GM19372 (cell line): ENCODE measurements at regions not wholly inside any gene's neighbourhood (a gene's known extent, or its start where the extent isn't known, plus 50 kb on each side); places are given as distances from the start of the nearest gene placed in this dataset.

Experiments used
- ATAC-seq: cut with Tn5 transposase; IDR thresholded peaks from one replicate; pipeline ENCODE4 v1.9.1; 2021; ENCODE audit warnings: mild to moderate bottlenecking, low read depth, moderate library complexity; ENCODE audit not compliant: unreplicated experiment

DNA sequence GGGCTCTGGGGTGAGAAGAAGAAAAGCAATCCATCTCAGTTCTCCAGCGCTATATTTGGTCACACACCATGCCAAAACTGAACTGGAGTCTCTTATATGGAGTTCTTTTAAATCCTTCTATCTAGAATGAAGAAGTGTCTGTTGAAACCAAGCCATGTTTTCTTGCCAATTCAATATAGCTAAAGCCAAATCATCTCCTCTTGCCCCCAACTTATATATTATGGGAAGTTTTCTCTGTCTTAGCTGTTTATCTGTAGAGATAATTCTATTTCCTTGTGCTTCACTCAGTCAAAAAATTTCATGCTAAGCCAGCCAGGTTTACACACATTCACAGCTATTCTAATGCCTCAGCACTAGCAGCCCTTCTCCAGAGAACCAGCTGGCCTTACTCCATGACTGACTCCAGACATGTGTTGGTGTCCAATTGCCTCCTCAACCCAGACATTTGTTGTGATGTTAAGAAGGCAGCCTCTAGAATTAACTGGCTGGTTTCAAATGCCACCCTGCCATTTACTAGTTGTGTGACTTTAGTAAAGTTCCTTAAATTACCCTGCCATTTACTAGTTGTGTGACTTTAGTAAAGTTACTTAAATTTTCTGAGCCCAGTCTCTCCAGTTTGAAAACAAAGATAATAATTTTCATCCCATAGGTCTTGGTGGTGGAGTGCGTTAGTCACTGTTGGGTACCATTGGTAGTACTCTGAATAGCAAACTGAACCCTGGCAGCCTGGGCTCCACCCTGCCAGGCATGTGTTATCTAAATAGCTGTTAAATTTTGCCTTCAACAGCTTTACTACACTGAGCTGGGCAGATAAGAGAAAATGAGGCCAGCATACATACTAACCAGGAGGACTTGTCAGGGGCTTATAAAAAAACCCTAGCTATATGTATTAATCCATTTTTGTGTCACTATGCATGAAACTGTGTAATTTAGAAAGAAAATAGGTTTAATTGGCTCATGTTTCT, 525.1 kb downstream of the LMO7 start:
- no peak for ATAC-seq

DNA sequence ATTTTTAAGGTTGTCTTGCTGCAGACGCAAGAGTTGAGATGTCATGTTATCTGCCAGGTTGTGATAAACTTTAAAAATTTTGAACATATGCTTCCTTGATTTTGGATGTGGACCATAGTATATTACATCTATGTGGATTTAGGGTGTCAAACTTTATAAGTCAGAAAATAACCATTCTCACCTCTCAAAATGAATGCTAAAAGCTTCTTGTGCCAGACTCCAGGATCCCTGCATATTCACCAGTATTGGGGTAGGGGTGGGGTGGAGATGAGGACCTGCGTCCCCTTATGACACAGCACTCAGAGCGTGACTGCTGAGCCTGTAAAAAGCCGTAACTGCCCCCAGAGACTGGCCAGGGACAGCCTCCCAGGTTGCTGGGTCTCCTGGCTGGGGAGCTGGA, 524.4 kb downstream of the LMO7 start:
- ATAC-seq = no peak

DNA sequence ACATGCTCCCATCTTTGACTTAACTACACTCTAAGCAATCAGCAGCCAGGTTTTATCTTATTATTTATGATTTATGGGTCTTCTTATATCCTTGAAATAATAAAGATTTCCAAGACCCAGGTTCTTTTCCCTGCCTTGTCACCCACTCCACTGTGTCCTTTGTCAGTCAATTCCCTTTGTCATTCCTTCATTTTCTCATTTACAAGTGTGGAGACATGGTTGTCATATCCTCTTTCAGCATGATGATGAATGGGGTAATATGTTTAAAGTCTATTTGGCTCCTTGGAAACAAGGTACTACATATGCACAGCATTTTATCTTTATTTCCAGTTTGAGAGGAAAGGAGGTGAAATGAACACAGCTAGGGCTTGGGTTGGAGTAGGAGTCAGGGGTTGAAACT, 521.8 kb downstream of the LMO7 start:
- ATAC-seq = no peak

DNA sequence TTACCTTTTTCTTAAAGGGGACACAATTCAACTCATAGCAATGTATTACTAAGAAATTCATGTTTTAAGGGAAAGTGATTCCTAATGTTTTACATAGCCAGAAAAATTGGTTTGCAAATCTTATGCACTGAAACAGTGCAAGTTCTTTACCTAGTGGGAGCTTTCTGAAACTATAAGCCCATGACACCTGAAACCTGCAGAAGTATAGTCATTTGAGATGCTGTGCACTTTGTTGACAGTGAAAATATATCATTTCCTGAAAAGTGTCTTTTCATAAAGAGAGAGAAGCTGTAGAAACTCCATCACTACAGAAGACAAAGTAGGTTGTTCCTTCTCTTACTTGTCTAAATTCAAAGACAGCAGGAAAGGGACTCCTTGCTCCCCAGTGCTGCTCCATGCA, 517.1 kb downstream of the LMO7 start:
- ATAC-seq = no peak

DNA sequence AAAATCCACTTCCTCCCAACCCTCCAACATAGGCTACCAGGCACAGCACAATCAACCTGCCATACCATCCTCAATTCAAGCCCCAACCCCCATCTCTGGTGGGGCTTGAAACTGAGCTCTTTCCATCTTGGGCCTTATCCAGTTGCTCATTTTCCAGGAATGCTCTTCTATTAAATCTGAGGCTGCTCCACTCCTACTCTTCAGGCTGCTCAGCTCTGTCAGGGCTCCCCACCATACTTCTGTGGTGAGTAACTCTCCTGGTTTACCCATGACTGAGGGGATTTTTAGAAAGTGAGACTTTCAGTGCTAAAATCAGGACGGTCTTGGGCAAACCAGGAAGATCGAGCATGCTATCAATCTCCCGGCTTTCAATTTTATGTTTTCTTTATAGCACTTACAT, 512.8 kb downstream of the LMO7 start:
- ATAC-seq = no peak

DNA sequence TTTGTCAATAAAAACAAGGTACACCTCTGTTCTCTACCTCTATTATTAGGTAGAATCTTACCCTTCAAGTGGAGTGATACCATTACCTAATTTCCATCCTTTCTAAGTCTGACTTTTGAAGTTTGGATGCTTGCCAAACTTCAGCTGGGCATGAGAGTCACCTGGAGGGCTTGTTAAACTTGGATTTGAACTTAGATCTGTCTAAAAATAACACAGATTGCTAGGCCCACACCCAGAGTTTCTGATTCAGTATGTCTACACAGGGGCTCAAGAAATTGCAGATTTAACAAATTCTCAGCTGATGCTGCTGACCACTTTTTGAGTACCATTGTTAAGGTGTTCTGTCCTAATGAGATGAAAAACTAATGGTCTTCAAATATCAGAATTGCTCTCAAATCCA, 512.2 kb downstream of the LMO7 start:
- ATAC-seq = no peak

DNA sequence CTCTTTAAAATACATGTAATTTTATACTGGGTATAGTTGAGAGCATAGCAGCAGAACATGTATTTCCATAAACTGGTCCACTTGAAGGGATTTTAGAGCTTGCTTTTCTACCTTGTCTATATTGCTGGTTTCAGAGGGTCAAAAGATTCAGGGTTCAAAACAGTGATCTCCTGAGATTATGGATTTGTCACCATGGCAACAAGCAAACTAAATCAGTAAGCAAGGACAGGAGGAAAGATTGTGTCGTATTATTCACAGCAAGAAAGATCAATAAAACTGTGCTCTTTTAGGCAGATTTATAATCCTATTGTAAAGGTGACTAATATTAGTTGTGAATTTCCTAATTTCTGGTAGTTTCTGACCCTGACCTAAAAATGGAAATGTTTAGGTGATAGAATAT, 496.4 kb downstream of the LMO7 start:
- no peak for ATAC-seq

DNA sequence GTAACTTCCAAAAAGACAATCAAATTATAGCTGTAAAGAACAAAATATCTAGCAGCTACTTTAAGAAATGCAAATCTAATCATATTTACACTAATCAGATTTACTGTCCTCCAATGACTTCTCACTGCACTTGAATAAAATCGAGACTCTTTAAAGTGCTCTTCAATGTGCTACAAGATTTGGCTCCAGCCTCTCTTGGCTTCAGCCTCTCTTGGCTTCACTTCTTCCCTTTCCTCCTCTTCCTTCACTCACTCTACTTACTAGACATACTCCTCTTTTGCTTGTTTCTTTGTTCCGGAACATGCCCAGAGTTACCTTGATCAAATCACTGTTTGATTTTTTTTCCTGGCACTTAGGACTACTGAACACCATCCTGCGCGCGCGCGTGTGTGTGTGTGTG, 495.4 kb downstream of the LMO7 start:
- no peak for ATAC-seq

DNA sequence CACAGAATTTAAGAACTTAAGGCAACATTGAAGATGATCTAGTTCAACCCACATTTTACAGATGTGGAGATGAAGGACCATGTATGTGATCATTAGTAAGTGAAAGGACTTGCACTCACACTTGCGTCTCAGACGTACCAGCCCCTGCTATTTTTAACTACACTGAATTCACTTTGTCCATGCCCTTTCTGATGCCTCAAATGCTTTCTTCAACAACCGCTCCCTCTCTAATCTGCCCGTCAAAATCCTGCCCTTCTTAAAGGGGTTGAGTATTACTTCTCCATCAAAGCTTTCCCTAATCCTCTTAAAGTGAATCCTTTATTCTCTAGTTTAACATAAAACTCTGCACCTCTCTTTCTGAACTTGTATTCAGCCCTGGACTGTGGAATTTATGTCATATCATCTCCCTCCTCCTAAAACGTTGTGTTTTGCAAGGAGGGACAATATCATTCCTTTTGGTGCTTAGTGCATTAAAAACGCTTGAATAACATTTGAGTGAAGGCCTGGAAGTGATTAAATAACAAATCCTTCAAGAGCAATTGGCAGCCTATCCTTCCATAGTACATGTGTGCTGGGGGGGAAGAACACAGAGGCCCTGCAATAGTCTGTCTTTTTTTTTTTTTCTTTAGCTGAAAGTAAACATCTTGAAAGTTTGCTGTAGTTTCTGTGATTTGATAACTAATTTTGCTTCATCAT, 493.3 kb downstream of the LMO7 start:
- no peak for ATAC-seq

DNA sequence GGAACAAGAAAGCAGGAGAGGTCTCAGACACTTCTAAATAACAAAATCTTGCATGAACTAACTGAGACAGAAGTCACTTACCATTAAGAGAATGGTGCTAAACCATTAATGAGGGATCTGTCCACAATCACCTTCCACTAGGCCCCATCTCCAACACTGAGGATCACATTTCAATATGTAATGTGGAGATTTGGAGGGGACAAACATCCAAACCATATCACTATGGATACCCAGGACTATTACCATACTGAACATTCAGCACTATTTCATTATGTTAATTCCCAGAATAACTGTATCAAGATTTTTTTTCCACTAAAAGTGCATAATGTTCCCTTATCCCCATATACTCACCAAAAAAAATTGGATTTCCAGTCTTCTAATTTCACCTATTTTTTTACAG, 491.8 kb downstream of the LMO7 start:
- ATAC-seq = no peak

DNA sequence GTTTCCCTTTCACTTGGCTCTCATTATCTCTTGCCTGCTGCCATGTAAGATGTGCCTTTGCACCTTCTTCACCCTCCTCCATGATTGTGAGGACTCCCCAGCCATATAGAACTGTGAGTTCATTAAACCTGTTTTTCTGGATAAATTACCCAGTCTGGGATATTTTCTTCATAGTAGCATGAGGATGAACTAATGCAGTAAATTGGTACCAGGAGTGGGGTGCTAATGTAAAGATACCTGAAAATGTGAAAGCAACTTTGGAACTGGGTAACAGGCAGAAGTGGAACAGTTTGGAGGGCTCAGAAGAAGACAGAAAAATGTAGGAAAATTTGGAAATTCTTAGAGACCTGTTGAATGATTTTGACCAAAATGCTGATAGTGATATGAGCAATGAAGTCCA, 487.4 kb downstream of the LMO7 start:
- ATAC-seq = no peak

DNA sequence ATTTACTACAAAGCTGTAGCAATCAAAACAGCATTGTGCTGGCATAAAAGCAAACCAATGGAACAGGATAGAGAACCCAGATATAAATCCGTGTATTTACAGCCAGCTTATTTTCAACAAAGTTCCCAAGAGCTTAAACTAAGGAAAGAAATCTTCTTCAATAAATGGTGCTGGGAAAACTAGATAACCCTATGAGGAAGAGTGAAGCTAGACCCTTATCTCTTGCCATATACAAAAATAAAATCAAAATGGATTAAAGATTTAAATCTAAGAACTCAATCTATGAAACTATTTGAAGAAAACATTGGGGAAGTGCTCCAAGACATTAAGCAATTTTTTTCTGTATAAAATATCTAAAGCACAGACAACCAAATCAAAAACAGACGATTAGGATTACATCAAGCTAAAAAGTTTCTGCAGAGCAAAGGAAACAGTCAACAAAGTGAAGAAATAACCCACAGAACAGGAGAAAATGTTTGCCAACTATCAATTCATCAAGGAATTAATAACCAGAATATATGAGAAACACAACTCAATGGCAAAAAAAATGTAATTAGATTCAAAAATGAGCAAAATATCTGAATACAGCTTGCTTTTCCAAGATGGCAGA, 480.7 kb downstream of the LMO7 start:
- ATAC-seq = no peak

DNA sequence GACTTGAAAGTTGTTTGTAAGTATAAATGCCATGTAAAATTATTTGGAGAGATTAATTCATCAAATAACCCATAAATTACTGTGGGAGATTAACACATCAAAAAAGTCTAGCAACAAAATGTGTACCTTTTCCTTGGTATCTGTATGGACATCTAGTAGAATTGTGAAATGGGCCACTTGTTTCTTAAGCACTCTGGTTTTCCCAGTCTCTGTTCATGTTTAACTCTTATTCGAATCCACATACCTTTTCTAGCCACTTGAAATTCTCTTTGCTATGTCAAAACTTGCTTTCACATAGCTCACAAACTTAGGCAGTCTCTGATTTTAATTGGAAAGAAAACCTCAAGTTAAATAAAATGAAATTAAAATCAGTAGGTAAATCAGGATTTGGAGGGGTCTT, 470.6 kb downstream of the LMO7 start:
- no peak for ATAC-seq

DNA sequence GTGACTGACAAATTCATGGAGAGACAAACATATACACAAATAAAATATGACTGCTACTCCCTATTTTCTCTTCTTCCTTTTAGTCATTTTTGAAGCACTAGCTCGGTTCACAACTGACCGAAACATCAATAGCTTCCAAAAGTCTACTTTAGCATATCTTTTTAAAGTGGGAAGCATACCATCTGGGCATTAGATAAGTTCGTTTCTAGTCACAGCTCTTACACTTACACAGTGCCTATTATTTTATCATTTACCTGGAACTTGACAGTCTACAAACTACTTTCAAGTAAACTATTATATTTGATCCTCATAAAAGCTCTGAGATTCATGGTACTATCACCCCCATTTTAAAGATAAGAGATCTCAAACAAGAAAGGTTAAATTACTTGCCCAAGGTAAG, 458.5 kb downstream of the LMO7 start:
- no peak for ATAC-seq

DNA sequence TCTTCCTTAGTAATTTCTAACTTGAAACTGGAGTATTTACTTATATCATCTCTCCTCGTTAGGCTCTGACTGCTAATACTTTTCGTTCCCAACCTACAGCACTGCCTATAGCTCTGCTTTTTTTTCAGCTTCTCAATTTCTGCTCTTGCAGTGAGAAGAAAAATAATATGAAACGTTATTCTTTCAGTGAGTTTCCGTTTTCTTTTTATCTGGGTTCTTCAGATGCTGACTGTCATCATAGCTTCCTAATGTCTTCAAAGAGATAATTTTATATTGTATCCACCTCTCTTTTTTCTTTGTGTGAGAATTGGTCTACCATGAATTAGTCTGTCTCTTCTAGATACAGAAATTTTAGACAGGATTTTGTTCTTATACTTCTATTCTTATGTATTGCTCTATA, 454.9 kb downstream of the LMO7 start:
- no peak for ATAC-seq

DNA sequence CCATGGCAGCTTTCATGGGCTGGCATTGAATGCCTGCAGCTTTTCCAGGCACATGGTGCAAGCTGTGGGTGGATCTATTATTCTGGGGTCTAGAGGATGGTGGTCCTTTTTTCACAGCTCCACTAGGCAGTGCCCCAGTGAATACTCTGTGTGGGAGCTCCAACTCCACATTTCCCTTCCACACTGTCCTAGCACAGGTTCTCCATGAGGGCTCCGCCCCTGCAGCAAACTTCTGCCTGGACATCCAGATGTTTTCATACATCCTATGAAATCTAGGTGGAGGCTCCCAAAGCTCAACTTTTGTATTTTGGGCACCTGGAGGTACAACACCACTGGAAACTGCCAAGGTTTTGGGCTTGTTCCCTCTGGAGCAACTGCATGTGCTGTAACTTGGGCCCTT, 450.6 kb downstream of the LMO7 start:
- no peak for ATAC-seq

DNA sequence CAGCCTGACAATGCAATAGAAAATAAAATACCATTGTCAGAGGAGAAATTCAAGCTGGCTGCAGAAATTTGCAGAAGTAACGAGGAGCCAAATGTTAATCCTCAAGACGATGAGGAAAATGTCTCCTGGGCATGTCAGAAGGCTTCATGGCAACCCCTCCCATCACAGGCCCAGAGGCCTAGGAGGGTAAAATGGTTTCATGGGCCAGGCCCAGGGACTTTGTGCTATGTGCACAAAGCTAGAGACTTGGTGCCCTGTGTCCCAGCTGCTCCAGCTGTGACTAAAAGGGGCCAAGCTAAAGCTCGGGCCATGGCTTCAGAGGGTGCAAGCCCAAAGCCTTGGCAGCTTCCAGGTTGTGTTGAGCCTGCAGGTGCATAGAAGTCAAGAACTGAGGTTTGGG, 431.7 kb downstream of the LMO7 start:
- ATAC-seq = no peak

DNA sequence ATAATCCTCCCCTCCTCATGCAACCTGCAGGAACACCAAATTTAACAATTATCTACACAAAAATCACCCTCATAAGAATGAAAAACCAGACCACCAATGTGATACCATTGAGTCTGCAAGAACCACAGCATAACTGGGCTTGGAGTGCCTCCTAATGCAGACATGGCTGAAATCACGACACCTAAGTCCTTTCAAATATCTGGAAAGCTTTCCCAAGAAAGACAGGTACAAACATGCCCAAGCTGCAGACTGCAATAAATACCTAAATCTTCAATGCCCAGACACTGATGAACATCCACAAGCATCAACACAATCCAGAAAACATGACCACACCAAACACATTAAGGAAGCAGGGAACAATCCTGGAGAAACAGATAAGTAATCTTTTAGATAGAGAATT, 417.1 kb downstream of the LMO7 start:
- no peak for ATAC-seq

DNA sequence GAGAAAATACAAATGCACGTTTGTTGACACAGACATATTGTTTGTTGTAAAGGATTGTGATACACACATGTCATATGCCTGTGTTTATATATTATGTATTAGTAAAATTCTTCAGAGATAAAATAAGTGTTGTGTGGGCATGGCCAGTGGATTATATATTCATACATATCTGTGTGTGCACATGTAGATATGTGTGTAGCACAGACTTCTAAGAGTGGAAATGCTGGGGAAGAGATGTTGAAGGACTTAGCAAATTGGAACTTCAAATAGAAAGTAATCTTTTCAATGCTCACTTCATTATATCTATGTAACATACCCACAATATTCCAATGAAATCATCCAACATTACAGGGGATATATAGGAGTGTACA, 413.2 kb downstream of the LMO7 start:
- no peak for ATAC-seq

DNA sequence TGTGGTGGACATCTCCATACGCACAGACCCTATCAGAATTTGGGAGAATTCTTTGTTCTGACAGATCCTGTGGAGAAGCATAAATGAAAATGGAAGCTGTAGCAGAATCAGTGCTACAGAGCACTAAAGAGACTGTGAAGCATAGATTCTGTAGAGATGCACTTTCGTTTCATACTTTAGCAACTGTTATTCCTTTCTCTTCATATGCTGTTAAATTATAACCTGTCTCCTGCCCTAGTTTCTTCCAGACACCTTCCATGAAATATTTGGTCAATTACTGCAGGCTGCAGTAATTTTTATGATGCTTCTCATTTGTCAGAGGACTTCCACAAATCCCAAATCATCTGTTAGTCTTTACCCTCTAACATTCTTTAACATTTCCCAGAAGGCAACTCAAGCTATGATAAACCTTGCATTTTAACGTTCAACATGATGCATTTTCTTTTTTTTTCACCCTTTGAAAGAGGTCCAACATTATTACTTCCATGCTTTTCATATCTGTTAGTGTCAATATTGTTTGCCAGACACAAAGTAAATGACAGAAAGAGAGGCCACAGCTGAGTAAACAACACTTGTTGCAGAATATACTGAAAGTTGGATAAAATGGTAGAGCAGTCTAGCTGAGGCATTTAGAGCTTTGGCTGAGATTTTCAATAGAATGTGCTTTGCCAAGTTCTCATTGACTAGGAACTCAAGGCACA, 412.7 kb downstream of the LMO7 start:
- no peak for ATAC-seq

DNA sequence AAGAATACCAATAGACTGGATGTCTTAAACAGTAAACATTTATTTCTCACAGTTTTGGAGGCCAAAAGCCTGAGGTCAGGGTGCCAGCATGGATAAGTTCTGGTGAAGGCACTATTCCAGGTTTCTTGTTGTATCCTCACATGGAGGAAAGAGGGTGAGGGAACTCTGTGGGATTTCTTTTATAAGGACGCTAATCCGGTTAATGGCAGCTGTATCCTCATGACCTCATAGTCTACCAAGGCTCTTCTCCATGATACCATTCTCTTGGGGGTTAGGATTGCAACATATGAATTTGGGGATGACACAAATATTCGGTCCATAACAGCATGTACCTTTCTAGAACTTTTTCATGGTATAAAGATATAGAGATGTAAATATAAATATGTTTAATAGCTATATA, 412.0 kb downstream of the LMO7 start:
- no peak for ATAC-seq
